Loucy (cell line): ENCODE measurements at regions not wholly inside any gene's neighbourhood (a gene's known extent, or its start where the extent isn't known, plus 50 kb on each side); places are given as distances from the start of the nearest gene placed in this dataset.

ENCODE experiments used
- H2AFZ ChIP-seq: fragments of 200-600 bp; sonication (generic); 2 replicates; pipeline ENCODE4 v1.6.0; 2016; ENCODE audit warnings: antibody characterized with exemption, mild to moderate bottlenecking, low read length, moderate library complexity
- H3F3A ChIP-seq: fragments of 200-600 bp; 2 replicates; pipeline ENCODE4 v1.6.0; 2016; ENCODE audit warnings: antibody characterized with exemption, low read depth, mild to moderate bottlenecking
- H3K27me3 ChIP-seq: fragments of 200-600 bp; sonication (generic); 2 replicates; pipeline ENCODE4 v1.6.1; 2014; ENCODE audit warnings: low read length, mild to moderate bottlenecking; ENCODE audit not compliant: insufficient read depth, poor library complexity, severe bottlenecking
- H3K36me3 ChIP-seq: fragments of 200-600 bp; sonication (generic); 2 replicates; pipeline ENCODE4 v1.6.1; 2016; ENCODE audit warnings: low read length; ENCODE audit not compliant: insufficient read depth
- H3K4me1 ChIP-seq: fragments of 200-600 bp; sonication (generic); 2 replicates; pipeline ENCODE4 v1.5.1; 2014; ENCODE audit warnings: low read length, mild to moderate bottlenecking; ENCODE audit not compliant: insufficient read depth, poor library complexity, severe bottlenecking
- H3K4me2 ChIP-seq: fragments of 200-600 bp; sonication (generic); 2 replicates; pipeline ENCODE4 v1.6.0; 2014; ENCODE audit warnings: antibody characterized with exemption, low read length, low read depth, mild to moderate bottlenecking; ENCODE audit not compliant: poor library complexity, severe bottlenecking
- H3K4me3 ChIP-seq: fragments of 200-600 bp; sonication (generic); 2 replicates; pipeline ENCODE4 v1.5.1; 2014; ENCODE audit warnings: low read length, mild to moderate bottlenecking, mixed read lengths; ENCODE audit not compliant: poor library complexity, severe bottlenecking
- H3K79me2 ChIP-seq: fragments of 200-600 bp; sonication (generic); 2 replicates; pipeline ENCODE4 v1.6.1; 2014; ENCODE audit warnings: low read length; ENCODE audit not compliant: insufficient read depth
- H3K9ac ChIP-seq: fragments of 200-600 bp; sonication (generic); 2 replicates; pipeline ENCODE4 v1.6.0; 2014; ENCODE audit warnings: mild to moderate bottlenecking, low read depth, low read length, moderate library complexity; ENCODE audit not compliant: poor library complexity, severe bottlenecking
- H3K9me2 ChIP-seq: fragments of 200-600 bp; sonication (generic); replicated peaks from 2 replicates; pipeline ENCODE4 v1.6.1; 2016; ENCODE audit warnings: low read depth, low read length, mixed read lengths
- H3K9me3 ChIP-seq: fragments of 200-600 bp; sonication (generic); 2 replicates; pipeline ENCODE4 v1.6.1; 2014; ENCODE audit warnings: mild to moderate bottlenecking, antibody characterized with exemption, low read length, low read depth; ENCODE audit not compliant: insufficient read depth
- H4K20me1 ChIP-seq: fragments of 200-600 bp; sonication (generic); 2 replicates; pipeline ENCODE4 v1.6.0; 2014; ENCODE audit warnings: antibody characterized with exemption, low read length, mild to moderate bottlenecking; ENCODE audit not compliant: insufficient read depth, poor library complexity, severe bottlenecking
- CTCF ChIP-seq: fragments of 200-600 bp; sonication (generic); conservative IDR thresholded peaks from 2 replicates; pipeline ENCODE4 v1.5.1; 2014; ENCODE audit warnings: mild to moderate bottlenecking, antibody characterized with exemption, low read length
- EZH2phosphoT487 ChIP-seq: fragments of 200-600 bp; IDR thresholded peaks from 2 replicates; pipeline ENCODE4 v1.6.1; 2018; ENCODE audit warnings: antibody characterized with exemption, mild to moderate bottlenecking, moderate library complexity, borderline replicate concordance

GRCh38 chr15:79167776-79168175, 77.2 kb upstream of the RASGRF1 start:
- Histone ChIP-seq H3F3A (no peaks in the 10 kb centered on the region), H3K27me3 (no peaks in the 10 kb centered on the region), H3K4me2 (no peak overlapping the region), H3K9me2 (no peaks in the 10 kb centered on the region), H3K9ac (no peak overlapping the region), H3K9me3 (no peaks in the 10 kb centered on the region), H3K4me1 (peaks cover 6% of the 10 kb centered on the region), H3K36me3 (no peaks in the 10 kb centered on the region), H2AFZ (no peak overlapping the region), H3K79me2 (no peaks in the 10 kb centered on the region), H4K20me1 (no peaks in the 10 kb centered on the region), H3K4me3 (no peak overlapping the region)
- TF ChIP-seq EZH2phosphoT487 (no peak), CTCF (no peak)

GRCh38 chr15:79166311-79166955, 75.9 kb upstream of the RASGRF1 start:
- Histone ChIP-seq H3K79me2 (no peaks in the 10 kb centered on the region), H3K4me1 (peaks cover 6% of the 10 kb centered on the region), H3K9me3 (no peaks in the 10 kb centered on the region), H4K20me1 (no peaks in the 10 kb centered on the region), H3K27me3 (no peaks in the 10 kb centered on the region), H2AFZ (no peak overlapping the region), H3K4me3 (no peak overlapping the region), H3K36me3 (no peaks in the 10 kb centered on the region), H3K9ac (no peak overlapping the region), H3K4me2 (no peak overlapping the region), H3F3A (no peaks in the 10 kb centered on the region), H3K9me2 (no peaks in the 10 kb centered on the region)
- TF ChIP-seq EZH2phosphoT487 (no peak), CTCF (no peak)

GRCh38 chr15:79164465-79164864, 73.9 kb upstream of the RASGRF1 start:
- no peak overlapping the region for H3K4me3 ChIP-seq
- H4K20me1 ChIP-seq: no peaks in the 10 kb centered on the region
- peaks cover 6% of the 10 kb centered on the region for H3K4me1 ChIP-seq
- H2AFZ ChIP-seq: no peak overlapping the region
- H3K36me3 ChIP-seq: no peaks in the 10 kb centered on the region
- H3K79me2 ChIP-seq: no peaks in the 10 kb centered on the region
- TF ChIP-seq EZH2phosphoT487 (no peak), CTCF (no peak)
- no peaks in the 10 kb centered on the region for H3K9me3 ChIP-seq
- no peaks in the 10 kb centered on the region for H3F3A ChIP-seq
- no peak overlapping the region for H3K9ac ChIP-seq
- H3K27me3 ChIP-seq: no peaks in the 10 kb centered on the region
- no peaks in the 10 kb centered on the region for H3K9me2 ChIP-seq
- H3K4me2 ChIP-seq: no peak overlapping the region
